NCI-H526 treated with DMSO at 0.1 percent for 48 hours (cell line): ENCODE measurements at regions not wholly inside any gene's neighbourhood (a gene's known extent, or its start where the extent isn't known, plus 50 kb on each side); places are given as distances from the start of the nearest gene placed in this dataset.

Experiments used
- DNase-seq: peaks from one replicate; lab custom pipeline; 2025; lab: John Stamatoyannopoulos, UW

DNA sequence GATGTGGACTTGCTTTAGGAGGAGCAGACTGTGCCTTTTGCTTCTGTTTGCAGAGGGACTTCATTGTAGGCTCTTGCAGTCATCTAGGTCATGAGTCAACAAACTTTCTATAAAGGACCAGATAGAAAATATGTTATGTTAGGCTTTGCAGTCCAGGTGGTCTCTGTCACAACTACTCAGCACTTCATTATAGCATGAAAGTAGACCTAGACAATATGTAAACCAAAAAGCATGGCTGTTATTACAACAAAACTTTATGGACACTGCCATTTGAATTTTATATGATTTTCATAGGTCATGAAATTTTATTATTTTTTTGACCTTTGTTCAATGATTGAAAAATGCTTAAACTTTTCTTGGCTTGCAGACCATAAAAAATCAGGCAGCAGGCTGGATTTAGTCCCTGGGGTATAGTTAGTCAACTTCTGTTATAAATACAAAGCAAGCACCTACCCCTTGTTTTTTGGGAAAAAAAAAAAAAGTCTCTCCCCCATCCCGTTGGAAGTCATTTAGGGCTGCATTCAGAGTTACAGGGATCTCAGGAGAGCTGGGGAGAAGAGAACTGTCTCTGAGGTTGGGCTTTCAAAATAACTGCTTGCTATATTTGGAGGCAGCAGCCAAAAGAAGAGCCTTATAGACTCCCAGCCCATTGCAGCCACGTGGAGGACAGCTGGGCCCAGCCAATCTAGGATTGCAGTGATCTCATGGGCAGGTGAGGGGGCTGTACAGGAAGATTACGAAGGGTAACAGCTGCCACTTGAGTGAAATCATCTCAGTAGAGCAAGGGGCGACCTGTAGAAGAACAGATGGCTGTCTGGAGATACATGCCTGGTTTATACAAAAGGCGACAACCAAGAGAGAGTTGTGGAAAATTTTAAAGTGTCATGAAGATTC lies 136.6 kb upstream of the TNC start:
- DNase-seq, result no peak

DNA sequence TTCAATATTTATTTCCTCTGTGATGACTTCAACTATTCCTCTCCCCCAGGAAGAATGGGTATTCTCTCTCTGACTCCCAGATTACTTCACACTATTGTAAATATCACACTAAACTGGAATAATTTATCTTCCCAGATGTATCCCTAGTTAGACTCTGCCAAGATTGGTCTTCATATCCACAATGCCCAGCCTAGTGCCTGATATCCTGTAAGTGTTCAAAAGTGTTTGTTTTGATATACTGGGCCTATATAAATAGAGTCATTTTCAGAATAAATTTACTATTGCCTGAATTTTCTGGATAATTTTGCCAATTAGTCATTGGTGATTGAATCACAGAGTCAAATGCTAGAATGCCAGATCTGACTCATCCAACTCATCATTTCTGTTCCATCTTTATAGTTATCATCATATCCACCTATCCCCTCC lies 143.7 kb upstream of the TNC start:
- DNase-seq, result no peak

DNA sequence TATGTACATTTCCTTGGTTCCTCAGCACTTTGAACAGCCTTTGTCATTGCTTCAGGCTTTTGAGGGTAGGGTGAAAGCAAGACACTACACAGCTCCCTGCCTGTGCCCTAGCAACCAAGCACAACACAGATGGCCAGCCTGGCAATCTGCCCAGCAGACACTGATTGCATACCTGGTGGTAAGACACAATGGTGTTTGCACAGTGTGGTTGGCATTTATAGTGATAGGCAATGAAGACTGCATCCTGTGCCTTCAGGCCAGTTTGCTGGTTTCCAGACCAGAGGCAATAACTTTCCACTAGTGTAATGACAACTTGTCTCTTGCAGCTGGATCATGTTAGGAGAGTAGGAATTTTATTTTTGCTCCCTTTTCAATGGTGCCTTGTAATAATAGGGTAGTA lies 144.5 kb upstream of the TNC start:
- peak; percentile 4 for DNase-seq

DNA sequence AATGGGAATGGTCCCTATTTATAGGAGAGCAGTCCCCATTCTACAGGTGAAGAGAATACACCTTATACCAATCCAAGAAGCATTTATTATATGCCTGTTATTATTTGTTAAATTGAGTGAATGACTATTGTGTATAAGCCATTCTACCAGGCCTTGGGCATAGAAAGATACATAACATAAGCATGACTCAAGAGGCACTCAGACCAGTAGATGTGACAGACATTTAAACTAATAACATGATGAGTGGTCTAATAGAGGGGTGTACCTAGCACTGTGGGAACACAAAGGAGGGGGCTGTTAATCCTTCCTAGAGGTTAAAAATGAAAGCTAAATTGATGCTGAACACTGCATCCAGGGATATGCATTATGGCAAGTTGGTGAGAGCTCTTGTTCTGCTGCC lies 145.0 kb upstream of the TNC start:
- no peak for DNase-seq

DNA sequence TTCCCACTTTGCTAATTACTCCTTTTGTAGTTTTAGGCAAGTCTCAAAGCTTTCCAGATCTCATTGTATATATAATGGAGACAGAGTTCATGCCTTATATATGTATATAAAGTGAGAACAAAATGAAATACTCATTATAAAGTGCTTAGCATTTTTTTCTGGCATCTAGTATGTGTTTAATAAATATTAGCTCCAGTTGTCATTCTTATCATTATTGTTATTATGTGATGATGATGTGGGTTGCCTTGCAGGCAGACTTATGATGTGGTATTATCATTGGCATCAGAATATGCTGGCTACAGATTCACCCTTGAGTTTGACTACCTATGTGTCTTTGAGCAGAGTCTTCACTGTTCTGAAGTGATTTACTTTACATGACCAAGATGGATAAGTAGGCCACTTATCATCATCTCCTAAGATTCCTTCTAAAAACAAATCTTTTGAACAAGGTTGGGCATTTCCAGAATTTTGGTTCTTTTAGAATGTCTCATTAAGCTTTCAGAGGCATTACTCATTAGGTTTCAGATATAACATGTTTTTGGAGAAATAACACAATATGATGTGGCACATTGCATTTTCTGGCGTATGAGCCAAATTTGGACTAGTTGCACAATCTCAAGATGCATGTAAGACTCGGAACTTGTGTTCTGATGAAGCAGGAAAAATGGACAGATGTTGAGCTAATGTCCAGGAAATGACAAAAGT lies 145.6 kb upstream of the TNC start:
- no peak for DNase-seq

DNA sequence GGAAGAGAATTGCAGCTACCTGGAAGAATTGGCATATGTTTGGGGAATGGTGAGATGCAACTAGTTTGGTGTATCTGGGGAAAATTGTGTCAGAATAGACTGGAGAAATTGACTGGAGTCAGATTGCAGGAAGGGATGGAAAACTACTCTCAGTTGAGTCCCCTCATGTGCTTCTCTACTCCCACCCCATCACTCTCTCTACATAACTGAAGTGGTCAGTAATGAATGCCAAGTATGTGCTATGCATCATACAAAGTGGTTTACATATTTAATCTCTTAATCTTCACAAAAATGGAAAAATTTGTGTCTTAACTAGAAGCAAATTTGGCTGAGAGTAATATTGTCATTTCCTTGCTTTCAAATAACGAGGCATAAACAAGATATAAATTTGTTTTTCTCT lies 146.4 kb upstream of the TNC start:
- no peak for DNase-seq

DNA sequence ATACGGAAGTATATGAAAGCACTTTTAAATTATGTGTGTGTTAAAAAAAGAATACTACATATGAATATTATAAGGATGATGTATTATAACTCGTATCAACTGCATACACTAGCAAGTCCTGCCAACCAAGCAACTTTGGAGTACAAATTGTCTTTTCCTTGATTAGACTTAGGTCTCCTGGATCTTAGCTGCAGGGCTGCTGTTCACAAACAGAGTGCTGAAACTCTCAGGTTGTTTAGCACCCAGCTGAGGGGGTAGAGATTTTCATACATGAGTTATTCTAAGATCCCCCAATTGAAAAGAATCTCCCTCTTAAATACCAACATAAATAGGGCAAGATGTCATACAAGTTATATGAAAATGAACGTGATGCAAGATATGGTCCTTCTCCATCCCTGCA lies 149.8 kb upstream of the TNC start:
- DNase-seq, result no peak

DNA sequence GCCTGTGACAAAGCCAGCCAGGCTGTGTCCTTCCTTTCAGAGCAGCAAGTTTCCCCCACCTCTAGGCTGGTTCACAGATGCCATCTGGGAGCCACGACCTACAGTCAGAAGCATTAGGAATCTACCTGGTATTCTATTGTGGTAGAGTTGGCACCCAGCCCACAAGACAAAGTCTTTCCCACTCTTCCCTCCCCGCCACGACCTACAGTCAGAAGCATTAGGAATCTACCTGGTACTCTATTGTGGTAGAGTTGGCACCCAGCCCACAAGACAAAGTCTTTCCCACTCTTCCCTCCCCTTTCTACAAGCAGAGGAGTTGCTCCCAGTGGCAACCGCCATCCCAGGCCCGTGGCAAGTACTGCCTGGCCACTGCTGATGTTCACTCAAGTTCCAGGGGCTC lies 157.8 kb upstream of the TNC start:
- no peak for DNase-seq

DNA sequence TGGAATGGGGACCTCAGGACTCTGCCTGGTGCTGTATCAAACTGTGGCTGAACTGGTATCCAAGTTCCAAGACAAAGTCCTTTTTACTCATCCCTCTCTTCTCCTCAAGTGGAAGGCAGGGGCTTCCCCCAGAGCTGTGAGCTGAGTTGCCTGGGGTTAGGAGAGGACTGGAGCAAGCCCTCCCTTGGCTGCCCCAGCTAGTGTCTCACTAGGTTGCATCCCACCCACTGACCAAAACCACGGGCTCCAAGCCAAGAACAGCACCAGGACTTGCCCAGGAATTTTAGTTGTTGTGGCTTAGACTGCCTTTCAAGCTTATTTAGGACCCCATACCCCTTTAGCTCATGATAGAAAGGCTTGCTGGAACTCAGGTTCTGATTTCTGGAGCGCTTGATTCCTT lies 158.7 kb upstream of the TNC start:
- no peak for DNase-seq

DNA sequence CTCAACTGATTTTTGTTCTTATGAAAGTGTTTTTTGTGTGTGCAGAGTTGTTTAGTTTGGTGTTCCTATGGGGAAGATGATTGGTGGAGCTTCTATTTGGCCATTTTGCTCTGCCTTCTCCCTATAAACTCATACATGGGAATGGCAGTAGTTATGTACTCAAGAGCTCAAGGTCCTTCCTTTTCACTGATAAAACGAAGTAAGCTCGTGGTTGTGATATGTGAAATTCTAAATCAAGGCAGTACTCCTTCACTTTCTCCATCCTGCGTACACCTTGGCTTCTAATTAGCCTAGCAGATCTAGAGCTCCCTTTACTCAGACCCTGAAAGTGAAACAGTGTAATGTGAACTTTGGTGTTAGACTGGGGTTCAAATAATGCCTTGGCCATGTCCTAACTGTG lies 159.3 kb upstream of the TNC start:
- DNase-seq, result no peak

DNA sequence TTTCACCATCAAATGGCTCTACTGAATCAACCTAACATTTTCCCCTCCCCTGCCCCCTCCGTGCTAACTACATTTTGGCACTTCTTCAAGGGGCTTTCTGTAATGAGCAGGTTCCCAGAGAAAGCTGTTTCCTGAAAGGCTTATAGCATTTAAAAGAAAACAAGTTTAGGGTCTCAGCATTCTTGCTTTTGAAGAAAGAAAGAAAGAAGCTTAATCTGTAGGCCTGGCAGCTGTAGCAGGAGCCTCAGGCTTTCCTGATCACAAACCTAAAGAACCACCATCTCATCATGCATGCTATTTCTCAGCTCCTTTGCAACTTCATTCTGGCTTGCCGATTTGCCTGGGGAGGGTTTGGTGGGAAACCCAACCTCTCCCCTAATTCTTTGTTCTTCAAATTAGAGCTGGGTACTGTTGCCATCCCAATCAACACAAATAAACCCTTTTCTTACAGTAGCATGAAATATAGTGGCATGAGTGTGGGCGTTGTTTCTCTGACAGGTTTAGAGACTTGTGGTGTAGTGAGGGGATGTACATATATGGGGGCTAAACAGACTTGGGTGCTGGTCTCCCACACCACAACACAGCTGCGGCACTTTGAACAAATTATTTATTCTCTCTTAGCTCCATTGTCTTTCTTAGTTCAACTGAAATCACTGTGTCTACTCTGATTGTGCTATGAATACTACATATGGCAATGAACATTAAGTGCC lies 160.5 kb upstream of the TNC start:
- no peak for DNase-seq

DNA sequence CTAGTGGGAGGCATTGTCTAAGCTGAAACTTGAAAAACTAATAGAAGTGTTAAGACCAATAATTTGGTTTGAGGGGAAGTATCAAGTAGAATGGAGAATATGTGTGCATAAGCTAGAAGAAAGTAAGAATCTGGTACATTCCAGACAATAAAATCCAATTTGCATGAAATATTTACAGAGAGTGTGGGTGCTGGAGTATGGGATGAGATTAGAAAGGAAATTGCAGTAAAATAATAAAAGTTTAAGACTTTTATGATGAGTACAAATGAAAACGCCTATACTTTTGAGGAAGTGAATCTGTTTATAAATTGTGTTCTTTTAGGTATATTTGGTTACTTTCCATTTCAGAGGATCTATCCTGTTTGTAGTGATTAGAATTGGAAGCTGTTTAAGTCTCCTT lies 165.4 kb upstream of the TNC start:
- DNase-seq, result no peak

DNA sequence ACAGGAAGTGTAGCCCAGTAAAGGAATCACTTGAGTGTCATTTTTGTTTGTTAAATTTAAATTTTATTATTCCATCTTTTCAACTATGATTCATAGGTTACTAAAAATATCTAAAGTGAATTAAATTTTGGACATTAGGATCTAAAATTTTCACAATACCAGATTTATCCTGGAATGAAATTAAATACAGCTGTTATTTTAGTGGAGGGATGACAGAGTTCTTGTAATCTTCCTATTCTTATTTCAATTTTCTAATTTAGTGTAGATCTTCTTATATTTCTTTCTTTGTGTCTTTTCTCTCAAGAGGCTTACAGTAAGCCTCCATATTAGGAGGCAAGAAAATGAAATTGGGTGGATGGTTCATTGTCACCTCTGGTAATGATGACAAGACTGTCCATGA lies 167.9 kb upstream of the TNC start:
- DNase-seq, result no peak

DNA sequence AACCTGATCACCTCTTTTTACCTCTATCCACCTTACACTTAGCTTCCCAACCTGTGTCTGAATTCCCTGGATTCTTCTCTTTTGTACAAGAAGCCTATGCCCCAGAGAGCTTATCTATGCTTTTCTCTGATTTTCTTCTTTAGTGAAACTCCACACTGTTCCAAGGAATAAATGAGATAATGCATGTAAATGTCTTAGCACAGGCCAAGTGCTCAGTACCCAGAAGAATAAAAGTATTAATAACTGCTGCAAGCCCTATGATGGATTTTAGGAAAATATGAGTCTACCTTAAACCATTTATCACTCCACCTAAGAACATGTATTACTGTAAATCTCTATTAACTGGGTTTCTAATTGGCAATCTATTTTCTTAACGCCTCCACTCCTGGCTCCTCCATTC lies 168.5 kb upstream of the TNC start:
- no peak for DNase-seq

DNA sequence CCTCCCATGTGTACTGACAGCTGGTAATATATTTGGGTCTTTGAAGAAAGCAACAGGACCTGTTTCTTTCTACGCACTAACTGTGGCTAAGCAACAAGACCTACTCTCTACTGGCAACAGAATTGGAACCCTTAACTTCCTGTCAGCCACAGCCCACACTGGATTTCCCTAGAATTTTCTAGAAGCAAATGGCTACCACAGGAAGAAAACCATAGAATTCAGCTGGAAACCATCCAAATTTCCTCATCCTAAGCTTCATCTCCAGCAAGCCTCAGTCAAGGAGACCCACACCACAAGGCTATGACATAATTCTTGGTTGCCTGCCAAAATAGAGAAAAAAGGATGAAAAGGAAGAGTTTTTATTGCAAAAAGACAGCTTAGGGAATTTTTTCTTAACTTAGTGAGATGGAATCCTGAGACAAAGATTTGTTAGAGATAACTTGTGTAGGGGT lies 171.8 kb upstream of the TNC start:
- no peak for DNase-seq

DNA sequence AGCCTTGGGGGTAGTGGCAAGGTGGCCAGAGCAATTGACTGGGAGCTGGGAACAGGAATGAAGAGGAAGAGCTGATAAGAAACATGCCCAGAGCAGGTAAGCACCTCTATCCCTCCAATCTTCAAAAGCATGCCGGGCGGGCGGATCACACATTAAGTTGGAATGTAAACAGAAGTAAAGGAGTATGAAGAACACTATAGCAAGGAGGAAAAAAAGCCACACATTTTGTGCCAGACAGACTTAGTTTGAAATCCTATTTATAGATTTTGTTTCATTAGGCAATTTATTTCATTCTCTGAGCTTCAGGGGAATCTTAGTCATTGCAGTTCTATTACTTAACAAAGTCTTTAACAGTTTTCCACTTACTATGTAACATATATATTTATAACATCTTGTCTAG lies 173.9 kb upstream of the TNC start:
- no peak for DNase-seq

DNA sequence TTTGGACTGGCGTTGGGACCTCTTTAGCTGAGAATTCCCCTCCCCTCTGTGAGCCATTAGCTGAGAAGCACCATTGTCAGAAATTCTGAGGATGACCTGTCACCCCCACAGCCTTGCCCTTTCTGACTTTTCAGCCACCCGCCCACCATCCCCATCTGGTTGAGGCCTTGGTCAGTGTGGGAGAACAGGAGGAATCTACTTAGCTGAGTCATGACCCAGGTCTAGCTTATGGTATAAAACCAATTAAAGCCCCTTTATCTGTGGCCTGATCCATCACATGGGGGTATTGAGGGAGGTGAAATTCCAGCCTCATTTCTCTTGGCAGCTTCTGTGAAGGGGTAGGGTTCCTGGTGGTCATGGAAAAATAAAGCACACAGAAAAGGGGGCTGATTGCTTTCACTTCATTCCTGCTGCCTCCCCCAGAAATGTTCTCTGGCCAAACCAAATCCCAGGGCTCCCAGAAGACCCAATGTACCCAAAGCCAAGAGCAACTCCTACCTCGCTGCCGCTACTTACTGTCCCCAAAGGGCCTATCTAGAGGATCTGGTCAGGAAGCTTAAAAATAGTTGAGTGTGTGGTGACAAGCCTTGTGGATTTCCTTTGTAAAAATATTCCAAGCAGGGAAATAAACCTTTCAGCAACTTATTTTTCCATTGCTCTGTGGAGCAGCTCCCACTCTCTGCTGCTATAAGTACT lies 174.8 kb upstream of the TNC start:
- no peak for DNase-seq

DNA sequence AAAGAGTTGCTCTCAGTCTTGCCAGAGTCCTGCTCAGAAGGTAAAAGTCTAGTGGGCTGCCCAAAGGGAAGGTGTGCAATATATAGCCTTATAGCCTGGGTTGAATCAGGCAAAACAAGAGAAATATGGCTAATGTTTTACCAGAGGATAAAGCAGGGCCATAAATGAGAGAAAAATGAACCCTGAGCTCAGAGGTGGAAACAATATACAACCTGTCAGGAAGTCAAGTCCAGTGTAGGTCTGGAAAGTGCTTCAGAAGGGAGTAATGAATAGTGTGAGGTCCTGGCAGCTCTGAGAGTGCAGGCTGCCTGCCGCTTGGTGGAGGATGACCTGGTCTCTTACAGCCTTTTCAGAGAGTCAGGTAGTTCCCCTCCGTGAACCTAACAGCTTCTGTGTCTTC lies 177.8 kb upstream of the TNC start:
- no peak for DNase-seq

DNA sequence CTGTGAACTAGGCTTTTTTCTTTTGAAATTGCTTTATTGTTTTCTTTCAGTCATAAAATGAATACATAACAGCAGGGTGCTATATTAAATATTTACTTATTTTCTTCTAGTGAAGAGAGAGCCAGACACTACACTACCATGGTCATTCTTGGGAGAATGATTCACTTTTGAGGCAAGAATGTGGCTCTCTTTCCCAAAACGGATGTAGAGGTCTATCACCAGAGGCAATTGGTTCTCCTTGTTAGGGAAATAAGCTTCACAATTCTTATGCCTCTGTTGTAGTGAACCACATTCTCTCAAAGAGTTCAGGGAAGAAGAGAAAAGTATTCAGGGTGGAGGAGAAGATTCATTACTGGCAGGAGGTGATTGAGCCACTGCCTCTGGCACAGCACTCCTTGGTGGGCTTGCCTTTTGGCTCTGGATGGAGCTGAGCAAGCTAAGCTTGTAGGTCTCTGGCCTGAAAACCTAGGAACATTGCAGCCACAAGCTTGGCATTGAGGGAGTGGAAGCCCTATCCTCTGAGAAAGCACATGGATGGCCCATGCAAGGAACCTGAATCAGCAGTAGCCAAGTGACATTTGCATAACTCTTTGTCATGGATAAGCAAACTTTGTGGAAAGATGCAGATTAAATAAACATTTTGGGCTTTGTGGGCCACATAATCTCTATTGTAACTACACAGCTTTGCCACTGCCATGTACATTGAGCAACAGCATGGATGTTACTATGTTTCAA lies 179.0 kb upstream of the TNC start:
- DNase-seq, result no peak

DNA sequence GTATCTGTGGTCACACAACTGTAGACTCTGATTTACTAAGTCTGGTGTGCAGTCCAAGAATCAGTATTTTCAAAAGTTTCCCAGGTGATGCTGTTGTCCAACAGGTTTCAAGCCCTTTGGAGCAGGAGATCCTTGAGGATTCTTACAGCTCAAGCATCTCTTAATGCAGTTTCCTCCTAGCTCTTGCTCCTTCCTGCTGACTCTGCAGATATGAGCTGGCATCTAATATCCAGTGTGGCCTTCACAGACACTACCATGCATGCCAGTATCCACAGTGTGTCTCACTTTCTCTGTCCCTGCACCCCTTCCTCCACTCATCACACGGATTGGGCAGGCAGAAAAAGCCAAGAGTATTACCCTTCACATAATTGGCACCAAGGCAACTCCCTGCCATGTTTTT lies 182.2 kb upstream of the TNC start:
- no peak for DNase-seq

DNA sequence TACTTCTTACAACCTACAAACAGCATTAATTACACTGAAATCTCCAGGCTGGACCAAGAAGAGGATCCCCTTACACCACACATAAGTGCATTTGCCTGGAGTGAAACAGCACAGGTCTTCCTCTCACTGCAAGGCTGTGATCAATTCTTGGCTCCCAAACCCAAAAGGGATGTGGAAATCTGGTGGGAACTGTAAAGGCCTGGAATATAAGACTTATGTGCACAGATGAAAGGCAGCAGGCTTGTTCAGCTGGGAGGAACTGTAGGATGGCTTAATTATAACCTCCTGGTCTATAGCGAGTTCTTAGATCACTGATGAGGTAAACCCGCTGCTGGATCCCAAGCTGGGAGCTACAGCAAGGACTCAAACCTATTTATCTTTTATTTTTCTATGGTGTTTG lies 182.9 kb upstream of the TNC start:
- DNase-seq, result no peak

DNA sequence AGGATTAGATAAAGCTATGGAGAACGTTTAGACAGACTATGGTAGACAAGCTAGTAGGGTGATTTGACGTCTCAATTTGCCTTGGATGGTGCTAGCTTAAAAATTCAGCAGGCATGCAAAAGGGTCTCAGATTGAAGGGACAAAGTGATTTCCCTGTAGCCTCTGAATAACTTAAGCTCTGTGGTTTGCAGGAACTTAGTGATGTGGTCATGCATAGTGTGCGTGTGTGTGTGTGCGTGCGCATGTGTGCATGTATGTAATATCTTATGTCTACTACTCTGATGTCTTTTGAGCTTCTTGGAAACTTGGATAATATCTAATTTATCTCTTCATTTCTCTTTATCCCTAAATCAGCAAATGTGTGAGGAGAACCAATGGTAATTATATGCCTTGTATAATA lies 183.6 kb upstream of the TNC start:
- no peak for DNase-seq
